Transverse colon (tissue), 3 donors: ENCODE measurements at regions not wholly inside any gene's neighbourhood (a gene's known extent, or its start where the extent isn't known, plus 50 kb on each side); places are given as distances from the start of the nearest gene placed in this dataset.

Experiments
- CTCF ChIP-seq, 5 experiments: fragments of 200-600 bp in 3 of 5; fragments of 450-650 bp in 2 of 5; sonication (generic) in 3 of 5; IDR thresholded peaks; 1 replicate in 2 of 5; 2 replicates in 3 of 5; pipeline ENCODE4 v1.5.1; 2016 to 2017; ENCODE audit warnings: antibody characterized with exemption in 5 of 5, inconsistent platforms in 3 of 5, mild to moderate bottlenecking in 2 of 5, moderate library complexity in 1 of 5
- POLR2A ChIP-seq: fragments of 450-650 bp; IDR thresholded peaks from one replicate; pipeline ENCODE4 v1.6.1; 2016; ENCODE audit warnings: antibody characterized with exemption, mild to moderate bottlenecking, moderate library complexity

GRCh38 chr1:98101364-98101763 lies 180.5 kb upstream of the DPYD start:
- TF ChIP-seq CTCF (IDR thresholded peaks at IDR 0.05) (no peak), POLR2A (no peak)
